ENCODE measurements at regions not wholly inside any gene's neighbourhood (a gene's known extent, or its start where the extent isn't known, plus 50 kb on each side); places are given as distances from the start of the nearest gene placed in this dataset.

GRCh38 chr2:173673640-173674039 lies 291.5 kb downstream of the SP3 start:
- TF ChIP-seq, protein P1, sequence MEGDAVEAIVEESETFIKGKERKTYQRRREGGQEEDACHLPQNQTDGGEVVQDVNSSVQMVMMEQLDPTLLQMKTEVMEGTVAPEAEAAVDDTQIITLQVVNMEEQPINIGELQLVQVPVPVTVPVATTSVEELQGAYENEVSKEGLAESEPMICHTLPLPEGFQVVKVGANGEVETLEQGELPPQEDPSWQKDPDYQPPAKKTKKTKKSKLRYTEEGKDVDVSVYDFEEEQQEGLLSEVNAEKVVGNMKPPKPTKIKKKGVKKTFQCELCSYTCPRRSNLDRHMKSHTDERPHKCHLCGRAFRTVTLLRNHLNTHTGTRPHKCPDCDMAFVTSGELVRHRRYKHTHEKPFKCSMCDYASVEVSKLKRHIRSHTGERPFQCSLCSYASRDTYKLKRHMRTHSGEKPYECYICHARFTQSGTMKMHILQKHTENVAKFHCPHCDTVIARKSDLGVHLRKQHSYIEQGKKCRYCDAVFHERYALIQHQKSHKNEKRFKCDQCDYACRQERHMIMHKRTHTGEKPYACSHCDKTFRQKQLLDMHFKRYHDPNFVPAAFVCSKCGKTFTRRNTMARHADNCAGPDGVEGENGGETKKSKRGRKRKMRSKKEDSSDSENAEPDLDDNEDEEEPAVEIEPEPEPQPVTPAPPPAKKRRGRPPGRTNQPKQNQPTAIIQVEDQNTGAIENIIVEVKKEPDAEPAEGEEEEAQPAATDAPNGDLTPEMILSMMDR (IDR thresholded peaks at IDR 0.05; ENCODE audit: insufficient read depth, low read length, poor library complexity, severe bottlenecking) = no peak
- TF ChIP-seq EZH2phosphoT487 (conservative IDR thresholded peaks at IDR 0.05; ENCODE audit: low read length) = no peak
